Subcutaneous abdominal adipose tissue (tissue), 5 donors: ENCODE measurements at regions not wholly inside any gene's neighbourhood (a gene's known extent, or its start where the extent isn't known, plus 50 kb on each side); places are given as distances from the start of the nearest gene placed in this dataset.
A peak's percentile ranks its signal among the peaks of the same experiment; 100 is the strongest.
"Not testable (repeated sequence)": the region's sequence is repeated elsewhere in the genome, so short reads cannot be mapped to it uniquely, and the experiment has no call there.

Experiments
- H3K27ac ChIP-seq: one replicate; pipeline ENCODE4 v1.7.0; 2013; ENCODE audit warnings: low read depth, mild to moderate bottlenecking, inconsistent platforms, low read length, moderate library complexity
- H3K27me3 ChIP-seq, 5 donors: one replicate each; pipeline ENCODE4 v1.7.0; 2013; ENCODE audit warnings: low read length in 5 of 5, inconsistent platforms in 1 of 5; ENCODE audit not compliant: control insufficient read depth in 5 of 5, insufficient read depth in 4 of 5
- H3K36me3 ChIP-seq, 5 donors: one replicate each; pipeline ENCODE4 v1.7.0; 2013; ENCODE audit warnings: low read length in 5 of 5; ENCODE audit not compliant: control insufficient read depth in 5 of 5, insufficient read depth in 5 of 5
- H3K4me1 ChIP-seq, 5 donors: one replicate each; pipeline ENCODE4 v1.7.0; 2013; ENCODE audit warnings: low read length in 5 of 5, mild to moderate bottlenecking in 3 of 5, moderate library complexity in 1 of 5; ENCODE audit not compliant: control insufficient read depth in 5 of 5, insufficient read depth in 5 of 5
- H3K4me3 ChIP-seq, 5 donors: one replicate each; pipeline ENCODE4 v1.7.0; 2013; ENCODE audit warnings: low read length in 5 of 5, low read depth in 1 of 5
- H3K9ac ChIP-seq, 5 donors: one replicate each; pipeline ENCODE4 v1.7.0; 2013; ENCODE audit warnings: low read length in 5 of 5, mild to moderate bottlenecking in 4 of 5, moderate library complexity in 3 of 5
- H3K9me3 ChIP-seq, 5 donors: one replicate each; pipeline ENCODE4 v1.7.0; 2013; ENCODE audit warnings: low read length in 5 of 5; ENCODE audit not compliant: control insufficient read depth in 5 of 5
- donor health status: healthy.
- donor health status: healthy.
- donor health status: healthy.
- donor health status: healthy.
- donor health status: healthy.

DNA sequence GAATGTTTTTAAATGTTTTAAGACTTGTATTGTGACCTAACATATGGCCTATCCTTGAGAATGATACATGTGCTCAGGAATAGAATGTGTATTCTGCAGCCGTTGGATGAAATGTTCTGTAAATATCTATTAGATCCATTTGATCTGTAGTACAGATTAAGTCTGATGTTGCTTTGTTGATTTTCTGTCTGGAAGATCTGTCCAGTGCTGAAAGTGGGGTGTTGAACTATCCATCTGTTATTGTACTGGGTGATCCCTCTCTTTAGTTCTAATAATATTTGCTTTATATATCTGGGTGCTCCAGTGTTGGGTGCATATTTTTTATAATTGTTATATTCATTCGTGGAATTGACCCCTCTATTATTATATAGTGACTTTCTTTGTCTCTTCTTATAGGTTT lies 248.3 kb downstream of the ADCYAP1 start:
- H3K4me3 ChIP-seq, H3K27me3 ChIP-seq, H3K36me3 ChIP-seq, H3K4me1 ChIP-seq, H3K27ac ChIP-seq, H3K9ac ChIP-seq: not testable (repeated sequence)
- peaks cover 0 to 12% (median 2%) of the 10 kb centered on the region in 5 donors for H3K9me3 ChIP-seq

GRCh38 chr18:1173593-1173992 lies 268.9 kb downstream of the ADCYAP1 start:
- no peak overlapping the region for H3K27ac ChIP-seq
- no peak overlapping the region for H3K4me3 ChIP-seq
- peaks cover 3 to 12% (median 7%) of the 10 kb centered on the region in 5 donors for H3K9me3 ChIP-seq
- no peaks in the 10 kb centered on the region for H3K4me1 ChIP-seq
- H3K36me3 ChIP-seq: no peaks in the 10 kb centered on the region
- no peaks in the 10 kb centered on the region for H3K27me3 ChIP-seq
- H3K9ac ChIP-seq: no peak overlapping the region

DNA sequence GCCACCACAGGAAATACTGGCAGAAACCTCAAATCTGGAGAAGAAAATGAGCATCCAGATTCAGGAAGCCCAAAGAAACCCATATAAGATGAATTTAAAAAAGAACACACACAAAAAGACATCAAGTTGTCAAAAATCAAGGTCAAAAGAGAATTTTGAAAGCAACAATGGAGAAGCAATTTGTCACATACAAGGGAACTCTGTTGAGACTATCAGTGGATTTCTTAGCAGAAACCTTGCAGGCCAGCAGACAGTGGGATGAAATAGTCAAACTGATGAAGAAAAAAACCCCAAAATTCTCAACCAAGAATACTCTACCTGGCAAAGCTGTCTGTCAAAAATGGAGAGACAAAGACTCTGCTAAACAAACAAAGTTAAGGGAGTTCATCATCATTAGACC lies 272.6 kb downstream of the ADCYAP1 start:
- Histone ChIP-seq H3K9me3 (peaks cover 3 to 19% (median 10%) of the 10 kb centered on the region in 5 donors), H3K36me3 (no peaks in the 10 kb centered on the region)

GRCh38 chr18:1191341-1191740 lies 286.7 kb downstream of the ADCYAP1 start:
- Histone ChIP-seq H3K9ac (no peak overlapping the region), H3K9me3 (peaks cover 0 to 17% (median 11%) of the 10 kb centered on the region in 5 donors), H3K36me3 (no peaks in the 10 kb centered on the region), H3K27ac (no peak overlapping the region), H3K4me1 (no peaks in the 10 kb centered on the region), H3K4me3 (no peak overlapping the region), H3K27me3 (no peaks in the 10 kb centered on the region)

More for the DNA sequence above, 272.6 kb downstream of the ADCYAP1 start:
- H3K4me3 ChIP-seq: peak overlapping the region in 1 of 5 donors; percentile 33
- H3K27ac ChIP-seq: no peak overlapping the region
- H3K4me1 ChIP-seq: no peaks in the 10 kb centered on the region
- H3K27me3 ChIP-seq: no peaks in the 10 kb centered on the region
- no peak overlapping the region for H3K9ac ChIP-seq

GRCh38 chr18:1213126-1213525 lies 308.5 kb downstream of the ADCYAP1 start:
- no peaks in the 10 kb centered on the region for H3K4me1 ChIP-seq
- H3K4me3 ChIP-seq: no peak overlapping the region
- peaks cover 0 to 14% (median 10%) of the 10 kb centered on the region in 5 donors for H3K9me3 ChIP-seq
- no peaks in the 10 kb centered on the region for H3K27me3 ChIP-seq
- no peaks in the 10 kb centered on the region for H3K36me3 ChIP-seq
- H3K27ac ChIP-seq: no peak overlapping the region
- H3K9ac ChIP-seq: no peak overlapping the region

GRCh38 chr18:1222880-1223279 lies 318.2 kb downstream of the ADCYAP1 start:
- H3K9ac ChIP-seq: no peak overlapping the region

GRCh38 chr18:1227025-1227424 lies 322.4 kb downstream of the ADCYAP1 start:
- Histone ChIP-seq H3K9me3 (peaks cover 0 to 13% (median 0%) of the 10 kb centered on the region in 5 donors), H3K4me3 (no peak overlapping the region), H3K9ac (no peak overlapping the region), H3K27me3 (no peaks in the 10 kb centered on the region), H3K4me1 (no peaks in the 10 kb centered on the region), H3K36me3 (no peaks in the 10 kb centered on the region), H3K27ac (no peak overlapping the region)

More at GRCh38 chr18:1222880-1223279, 318.2 kb downstream of the ADCYAP1 start:
- no peaks in the 10 kb centered on the region for H3K27me3 ChIP-seq
- no peaks in the 10 kb centered on the region for H3K4me1 ChIP-seq
- H3K4me3 ChIP-seq: no peak overlapping the region
- H3K27ac ChIP-seq: no peak overlapping the region
- no peaks in the 10 kb centered on the region for H3K9me3 ChIP-seq
- H3K36me3 ChIP-seq: no peaks in the 10 kb centered on the region

GRCh38 chr18:1229634-1230033 lies 325.0 kb downstream of the ADCYAP1 start:
- H3K9me3 ChIP-seq: peaks cover 3 to 24% (median 17%) of the 10 kb centered on the region in 5 donors
- no peak overlapping the region for H3K4me3 ChIP-seq
- no peak overlapping the region for H3K27ac ChIP-seq

GRCh38 chr18:1232867-1233266 lies 328.2 kb downstream of the ADCYAP1 start:
- Histone ChIP-seq H3K9me3 (peaks cover 3 to 26% (median 17%) of the 10 kb centered on the region in 5 donors), H3K27ac (no peak overlapping the region), H3K27me3 (no peaks in the 10 kb centered on the region), H3K4me1 (no peaks in the 10 kb centered on the region), H3K4me3 (no peak overlapping the region), H3K36me3 (no peaks in the 10 kb centered on the region), H3K9ac (no peak overlapping the region)

More at GRCh38 chr18:1229634-1230033, 325.0 kb downstream of the ADCYAP1 start:
- H3K9ac ChIP-seq: no peak overlapping the region
- no peaks in the 10 kb centered on the region for H3K27me3 ChIP-seq
- no peaks in the 10 kb centered on the region for H3K36me3 ChIP-seq
- no peaks in the 10 kb centered on the region for H3K4me1 ChIP-seq

DNA sequence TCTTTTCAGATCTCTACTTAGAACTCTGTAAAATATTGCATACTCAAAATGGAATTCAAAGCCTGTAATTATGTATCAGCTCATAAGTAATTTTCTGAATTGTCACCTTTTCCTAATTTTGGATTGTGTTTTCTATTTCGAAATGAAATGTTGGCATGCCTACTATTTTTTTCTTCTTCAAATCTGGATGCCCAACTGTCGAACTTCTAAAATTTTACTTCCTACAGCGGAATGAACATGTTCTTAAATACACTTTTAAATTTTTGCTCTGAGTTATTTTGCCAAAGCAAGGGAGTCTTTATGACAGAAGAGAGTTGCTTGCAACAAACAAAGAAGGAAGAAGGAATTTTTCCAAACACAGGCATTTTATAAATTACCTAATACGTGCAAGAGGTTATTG lies 336.0 kb downstream of the ADCYAP1 start:
- no peaks in the 10 kb centered on the region for H3K4me1 ChIP-seq
- H3K9ac ChIP-seq: no peak overlapping the region
- no peaks in the 10 kb centered on the region for H3K27me3 ChIP-seq
- H3K27ac ChIP-seq: no peak overlapping the region
- no peaks in the 10 kb centered on the region for H3K9me3 ChIP-seq
- H3K4me3 ChIP-seq: no peak overlapping the region
- H3K36me3 ChIP-seq: no peaks in the 10 kb centered on the region
